ENCODE measurements at regions not wholly inside any gene's neighbourhood (a gene's known extent, or its start where the extent isn't known, plus 50 kb on each side); places are given as distances from the start of the nearest gene placed in this dataset.
"Not testable (repeated sequence)": the region's sequence is repeated elsewhere in the genome, so short reads cannot be mapped to it uniquely, and the experiment has no call there.

- DNase-seq (ENCODE audit: low read depth): no peak
- no peak for TF ChIP-seq CTCF (conservative IDR thresholded peaks at IDR 0.05; ENCODE audit: low read length)
- H3K4me3 ChIP-seq (ENCODE audit: low read length): no peak overlapping the region
These were observed 101.6 kb upstream of the MEF2A start for GRCh38 chr15:99464137-99464536.

- H3K4me3 ChIP-seq (ENCODE audit: low read length): no peak overlapping the region
- DNase-seq (ENCODE audit: low read depth): no peak
- no peak for TF ChIP-seq CTCF (conservative IDR thresholded peaks at IDR 0.05; ENCODE audit: low read length)
These were observed 99.0 kb upstream of the MEF2A start for GRCh38 chr15:99466701-99467337.

- DNase-seq (ENCODE audit: low read depth): no peak
- no peak overlapping the region for H3K4me3 ChIP-seq (ENCODE audit: low read length)
- no peak for TF ChIP-seq CTCF (conservative IDR thresholded peaks at IDR 0.05; ENCODE audit: low read length)
These were observed 98.5 kb upstream of the MEF2A start for GRCh38 chr15:99467338-99467720.

- TF ChIP-seq CTCF (conservative IDR thresholded peaks at IDR 0.05; ENCODE audit: low read length): no peak
- no peak overlapping the region for H3K4me3 ChIP-seq (ENCODE audit: low read length)
- DNase-seq (ENCODE audit: low read depth): no peak
These were observed 97.8 kb upstream of the MEF2A start for GRCh38 chr15:99467853-99468464.

- DNase-seq (ENCODE audit: low read depth); H3K4me3 ChIP-seq (ENCODE audit: low read length): not testable (repeated sequence)
These were observed 95.6 kb upstream of the MEF2A start for GRCh38 chr15:99470204-99470603.

GRCh38 chr15:99472416-99473145 is 93.2 kb upstream of the MEF2A start:
- no peak overlapping the region for H3K4me3 ChIP-seq (ENCODE audit: low read length)
- no peak for DNase-seq (ENCODE audit: low read depth)
- TF ChIP-seq CTCF (conservative IDR thresholded peaks at IDR 0.05; ENCODE audit: low read length): no peak

- no peak for TF ChIP-seq CTCF (conservative IDR thresholded peaks at IDR 0.05; ENCODE audit: low read length)
- no peak for DNase-seq (ENCODE audit: low read depth)
- H3K4me3 ChIP-seq (ENCODE audit: low read length): no peak overlapping the region
These were observed 91.5 kb upstream of the MEF2A start for GRCh38 chr15:99473981-99474906.

All from AG10803 (cell line).